Pancreas (tissue), 10 donors: ENCODE measurements at regions not wholly inside any gene's neighbourhood (a gene's known extent, or its start where the extent isn't known, plus 50 kb on each side); places are given as distances from the start of the nearest gene placed in this dataset.

Experiments
- ATAC-seq, 4 donors: fragments of 200-7000 bp; cut with Tn5 transposase; one replicate each; pipeline versions ENCODE4 v1.8.0 to v1.9.1; 2020; ENCODE audit warnings: mild to moderate bottlenecking in 4 of 4, moderate library complexity in 4 of 4
- DNase-seq, 6 donors: peaks; one replicate each; pipeline ENCODE4 v3.0.0-alpha.2; 2020
- FAIRE-seq: peaks from 2 replicates; lab custom pipeline; 2012; peaks lifted over from hg19 to GRCh38; lab: Jason Lieb, UNC
- H3K27ac ChIP-seq, 4 donors: fragments of 200-600 bp; sonication (generic); 1 replicate in 3 of 4; 2 replicates in 1 of 4; pipeline versions ENCODE4 v1.5.0 to v1.8.0; 2020
- H3K27me3 ChIP-seq, 4 donors: fragments of 200-600 bp; one replicate each; pipeline ENCODE4 v1.8.0; 2021
- H3K36me3 ChIP-seq, 3 donors: fragments of 200-600 bp; sonication (generic) in 1 of 3; one replicate each; pipeline versions ENCODE4 v1.5.0 to v1.8.0; 2020 to 2021
- H3K4me1 ChIP-seq, 3 donors: fragments of 200-600 bp; one replicate each; pipeline ENCODE4 v1.8.0; 2021
- H3K4me3 ChIP-seq, 4 donors: fragments of 200-600 bp; sonication (generic) in 2 of 4; one replicate each; pipeline versions ENCODE4 v1.5.0 to v1.8.0; 2020 to 2021
- H3K9me3 ChIP-seq, 4 donors: fragments of 200-600 bp; one replicate each; pipeline ENCODE4 v1.8.0; 2021
- WGBS, 2 donors: extraction: QIAGEN DNeasy Blood & Tissue Kit; methylation state at CpG; one replicate each; pipeline ENCODE4 v1.1.7; 2013; 5-methylcytosine and 5-hydroxymethylcytosine counted together
- intact Hi-C, 3 donors: fragments of 100-400 bp; cut with DNase I; formaldehyde crosslinking; loops; one replicate each; pipeline versions ENCODE4 v1.11.1 to v1.14.2; 2022
- TF ChIP-seq, protein P1 (sequence below), 4 donors: fragments of 200-600 bp; sonication (generic) in 3 of 4; IDR thresholded peaks; one replicate each; pipeline versions ENCODE4 v1.5.0 to v1.8.0; 2021; ENCODE audit warnings: antibody characterized with exemption in 4 of 4
- donor health status: healthy with polysubstance abuse.
- donor health status: DM: no; HTN: no; CAD: no; lungs with moderate emphysema.
- donor health status: DM: no; HTN: no; CAD: no.
- donor health status: control.
- donor health status: control.
- donor health status: Bipolar disorder and iron deficiency.
- donor health status: DM: yes; HTN: yes; CAD: no.
- donor health status: DM: no; HTN: no; CAD: no.
- donor health status: DM: no; HTN: no; CAD: no.
- donor health status: DM: yes; HTN: yes; CAD: no.

DNA sequence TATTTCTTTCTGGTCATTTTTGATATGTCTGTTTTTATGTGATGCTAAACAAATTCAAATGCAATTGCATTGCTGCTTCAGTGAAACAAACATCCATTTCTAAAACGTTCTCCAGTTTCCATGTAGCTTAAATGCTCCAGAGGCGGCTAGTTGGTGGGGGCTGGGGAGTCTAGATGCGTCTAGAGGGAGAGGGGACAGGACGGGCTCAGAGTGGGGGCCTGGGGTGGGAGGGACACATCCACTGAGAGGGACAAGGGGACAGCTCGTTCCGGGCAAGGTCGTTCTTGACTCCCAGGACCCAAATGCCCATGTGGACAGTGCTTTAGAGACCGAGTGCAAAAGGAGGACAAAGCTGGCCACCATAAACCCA lies 102.3 kb downstream of the FOXL1 start:
- intact Hi-C loops, result no loop called here
- WGBS, 2 donors, result 27 to 45% methylated on average over 8 of the region's 8 CpGs
- no peaks in the 10 kb centered on the region for H3K9me3 ChIP-seq
- no peaks in the 10 kb centered on the region for H3K4me1 ChIP-seq
- H3K4me3 ChIP-seq, result no peak overlapping the region
- ATAC-seq (no peak), DNase-seq (no peak), FAIRE-seq (no peak)
- TF ChIP-seq, protein P1, sequence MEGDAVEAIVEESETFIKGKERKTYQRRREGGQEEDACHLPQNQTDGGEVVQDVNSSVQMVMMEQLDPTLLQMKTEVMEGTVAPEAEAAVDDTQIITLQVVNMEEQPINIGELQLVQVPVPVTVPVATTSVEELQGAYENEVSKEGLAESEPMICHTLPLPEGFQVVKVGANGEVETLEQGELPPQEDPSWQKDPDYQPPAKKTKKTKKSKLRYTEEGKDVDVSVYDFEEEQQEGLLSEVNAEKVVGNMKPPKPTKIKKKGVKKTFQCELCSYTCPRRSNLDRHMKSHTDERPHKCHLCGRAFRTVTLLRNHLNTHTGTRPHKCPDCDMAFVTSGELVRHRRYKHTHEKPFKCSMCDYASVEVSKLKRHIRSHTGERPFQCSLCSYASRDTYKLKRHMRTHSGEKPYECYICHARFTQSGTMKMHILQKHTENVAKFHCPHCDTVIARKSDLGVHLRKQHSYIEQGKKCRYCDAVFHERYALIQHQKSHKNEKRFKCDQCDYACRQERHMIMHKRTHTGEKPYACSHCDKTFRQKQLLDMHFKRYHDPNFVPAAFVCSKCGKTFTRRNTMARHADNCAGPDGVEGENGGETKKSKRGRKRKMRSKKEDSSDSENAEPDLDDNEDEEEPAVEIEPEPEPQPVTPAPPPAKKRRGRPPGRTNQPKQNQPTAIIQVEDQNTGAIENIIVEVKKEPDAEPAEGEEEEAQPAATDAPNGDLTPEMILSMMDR (IDR thresholded peaks at IDR 0.05), result no peak
- H3K27me3 ChIP-seq, result no peaks in the 10 kb centered on the region
- no peaks in the 10 kb centered on the region for H3K36me3 ChIP-seq
- no peak overlapping the region for H3K27ac ChIP-seq

DNA sequence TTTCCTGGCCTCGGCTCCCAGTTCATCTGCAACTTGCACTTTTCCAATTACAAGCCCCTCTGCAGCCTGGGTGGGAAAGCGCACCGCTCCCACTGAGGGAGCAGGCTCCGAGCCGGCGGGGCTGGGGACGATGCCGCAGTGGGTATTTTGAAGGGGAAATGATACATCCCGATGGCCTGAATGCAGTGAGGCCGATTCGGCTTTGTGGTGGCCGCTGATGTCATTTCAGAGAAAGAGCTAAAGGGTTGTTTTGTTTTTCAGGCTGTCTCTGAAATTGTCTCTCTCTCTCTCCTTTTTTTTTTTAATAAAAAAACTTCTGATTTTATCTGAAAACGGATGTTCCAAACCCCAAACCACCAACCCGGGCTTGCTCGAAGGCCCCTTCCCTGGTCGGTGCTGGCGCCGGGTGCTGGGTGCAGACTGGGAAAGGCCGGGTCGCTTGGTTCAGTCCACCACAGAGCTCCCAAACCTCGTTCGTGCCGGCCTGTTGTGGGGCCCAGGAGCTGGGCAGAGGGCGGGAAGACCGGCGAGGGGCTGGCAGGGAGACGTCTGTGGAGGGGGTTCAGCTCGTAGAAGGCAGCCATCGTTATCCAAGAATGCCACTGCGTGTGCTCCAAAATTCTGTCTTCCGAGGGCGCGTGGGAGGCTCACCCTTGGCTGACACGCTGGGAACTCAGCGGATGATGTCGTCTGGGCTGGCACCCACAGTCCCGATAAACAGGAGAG lies 102.8 kb downstream of the FOXL1 start:
- no peak for ATAC-seq
- H3K4me1 ChIP-seq, result no peaks in the 10 kb centered on the region
- no peak for DNase-seq

DNA sequence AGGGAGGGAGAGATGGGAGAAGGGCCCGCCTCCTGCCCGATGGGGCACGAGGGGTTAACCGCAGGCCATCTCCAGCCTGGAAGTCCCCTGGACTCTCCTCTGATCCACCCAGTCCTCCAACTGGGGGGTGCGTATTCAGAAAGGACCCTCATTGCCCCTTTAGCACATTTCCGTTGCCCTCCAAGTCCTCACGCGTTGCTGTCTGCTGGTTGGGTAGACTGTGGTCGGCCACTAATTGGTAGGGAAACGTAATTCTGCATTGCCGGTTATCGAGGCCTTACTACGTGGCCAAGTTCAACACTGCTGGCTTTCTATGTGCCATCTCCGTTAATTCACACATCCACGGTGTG lies 103.4 kb downstream of the FOXL1 start:
- FAIRE-seq (no peak), ATAC-seq (no peak), DNase-seq (no peak)
- Histone ChIP-seq H3K36me3 (no peaks in the 10 kb centered on the region), H3K4me3 (no peak overlapping the region), H3K27ac (no peak overlapping the region), H3K4me1 (no peaks in the 10 kb centered on the region), H3K27me3 (no peaks in the 10 kb centered on the region), H3K9me3 (no peaks in the 10 kb centered on the region)
- WGBS, 2 donors, result 66 to 79% methylated on average over 15 of the region's 15 CpGs
- TF ChIP-seq, protein P1 (IDR thresholded peaks at IDR 0.05), result no peak
- intact Hi-C loops, result no loop called here

More for the DNA sequence above, 102.8 kb downstream of the FOXL1 start:
- Histone ChIP-seq H3K27ac (no peak overlapping the region), H3K9me3 (no peaks in the 10 kb centered on the region), H3K36me3 (no peaks in the 10 kb centered on the region), H3K27me3 (no peaks in the 10 kb centered on the region), H3K4me3 (no peak overlapping the region)
- FAIRE-seq, result no peak
- TF ChIP-seq, protein P1 (IDR thresholded peaks at IDR 0.05), result no peak
- 66 to 77% methylated on average over 36 to 37 of the region's 37 CpGs for WGBS, 2 donors
- intact Hi-C loops, result no loop called here

DNA sequence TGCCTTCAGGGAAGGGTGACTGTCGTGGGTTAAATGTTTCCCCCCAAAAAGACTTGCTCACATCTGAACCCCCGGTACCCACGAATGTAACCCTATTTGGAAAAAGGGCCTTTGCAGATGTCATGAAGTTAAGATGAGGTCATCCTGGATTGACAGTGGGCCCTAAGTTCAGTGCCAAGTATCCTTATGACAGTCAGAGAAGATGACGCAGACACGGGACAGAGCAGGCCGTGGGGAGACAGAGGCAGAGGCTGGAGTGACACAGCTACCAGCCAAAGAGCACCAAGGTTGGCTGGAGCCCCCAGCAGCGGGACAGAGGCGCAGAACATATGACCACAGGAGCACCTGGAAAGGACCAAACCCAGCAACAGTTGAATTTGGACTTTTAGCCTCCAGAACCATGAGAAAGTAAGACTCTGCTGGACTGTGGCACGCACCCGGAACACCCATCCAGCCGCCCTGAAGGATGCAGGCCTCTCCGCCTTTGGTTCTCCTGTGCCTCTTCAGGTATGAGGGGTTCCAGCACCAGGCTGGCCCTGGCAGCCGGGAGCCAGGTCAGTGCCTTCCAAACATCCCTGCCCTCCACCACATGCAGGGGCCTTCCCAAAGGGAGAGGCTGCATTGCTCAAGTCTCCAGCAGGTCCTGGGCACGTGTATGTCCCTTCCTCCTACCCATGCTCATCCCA lies 104.0 kb downstream of the FOXL1 start:
- Histone ChIP-seq H3K27me3 (no peaks in the 10 kb centered on the region), H3K4me3 (no peak overlapping the region), H3K9me3 (no peaks in the 10 kb centered on the region), H3K4me1 (no peaks in the 10 kb centered on the region), H3K36me3 (no peaks in the 10 kb centered on the region), H3K27ac (no peak overlapping the region)
- DNase-seq (no peak), ATAC-seq (no peak), FAIRE-seq (no peak)
- 58 to 71% methylated on average over 13 to 14 of the region's 14 CpGs for WGBS, 2 donors
- TF ChIP-seq, protein P1 (IDR thresholded peaks at IDR 0.05), result no peak
- intact Hi-C loops, result no loop called here
